ENCODE measurements at regions not wholly inside any gene's neighbourhood (a gene's known extent, or its start where the extent isn't known, plus 50 kb on each side); places are given as distances from the start of the nearest gene placed in this dataset.

GRCh38 chr13:40498461-40498860 lies 168.0 kb downstream of the FOXO1 start:
- no peak for DNase-seq (ENCODE audit: low read depth in 2 of 2)

DNA sequence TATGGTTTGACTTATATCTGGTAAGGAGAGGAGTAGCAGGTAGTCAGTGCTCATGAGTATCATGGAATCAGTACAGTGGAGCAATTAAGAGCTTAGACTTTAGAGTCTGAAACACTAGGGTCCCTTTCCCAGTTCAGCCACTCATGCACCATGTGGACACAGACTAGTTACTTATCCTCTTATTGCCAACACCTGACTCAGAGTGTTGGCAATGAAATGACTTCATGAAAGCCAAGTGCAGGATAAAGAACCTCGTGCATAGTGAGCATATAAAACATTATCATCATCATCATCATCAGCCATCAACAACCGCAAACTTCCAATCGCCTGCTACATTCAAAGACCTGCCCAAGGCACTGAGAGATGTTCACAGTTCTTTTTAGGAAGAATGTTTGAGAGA lies 164.2 kb downstream of the FOXO1 start:
- DNase-seq (ENCODE audit: low read depth in 2 of 2) = no peak

DNA sequence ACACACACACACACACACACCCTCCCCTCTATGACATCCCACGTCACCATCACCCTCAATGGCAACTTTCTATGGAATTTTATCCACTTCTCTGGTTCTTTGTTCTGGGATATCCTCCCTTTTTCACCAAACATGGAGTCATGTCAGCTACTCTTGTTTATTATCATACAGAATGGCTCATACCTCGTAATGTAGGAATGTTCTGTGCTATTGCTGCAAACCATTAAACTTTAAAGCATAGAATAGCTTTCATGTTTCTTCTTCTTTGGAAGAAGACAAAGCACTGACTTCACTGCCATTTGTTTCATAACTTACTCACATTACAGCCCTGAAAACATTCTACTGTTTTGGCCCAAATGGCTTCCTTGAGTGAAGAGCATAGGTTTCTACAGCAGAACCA lies 163.4 kb downstream of the FOXO1 start:
- DNase-seq (ENCODE audit: low read depth in 2 of 2) = no peak

- no peak for DNase-seq (ENCODE audit: low read depth in 2 of 2)
These were observed 162.4 kb downstream of the FOXO1 start for GRCh38 chr13:40503966-40504591.

DNA sequence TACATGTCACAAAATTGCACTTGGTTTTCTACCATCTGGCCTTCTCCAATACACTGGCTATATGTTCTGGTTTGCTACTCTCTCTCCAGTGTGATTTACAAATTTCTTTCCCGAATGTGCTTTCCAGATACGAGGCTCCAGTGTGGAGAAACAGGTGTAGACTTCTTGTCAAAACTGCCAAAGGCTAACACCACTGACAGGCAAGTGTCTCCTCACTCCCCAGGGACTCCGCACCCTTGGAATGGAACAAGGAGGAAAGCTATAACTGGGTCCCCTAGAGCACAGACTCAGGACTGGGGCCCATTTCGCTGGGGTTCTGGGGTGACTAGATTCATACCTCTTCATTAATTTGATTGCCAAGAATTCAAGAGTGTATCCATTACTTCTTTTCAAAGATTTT lies 161.8 kb downstream of the FOXO1 start:
- DNase-seq (ENCODE audit: low read depth in 2 of 2) = no peak

- no peak for DNase-seq (ENCODE audit: low read depth in 2 of 2)
These were observed 161.2 kb downstream of the FOXO1 start for GRCh38 chr13:40505196-40505595.

Data from stimulated activated CD8-positive, alpha-beta memory T cell treated with anti-CD3 and anti-CD28 coated beads, Interleukin-7, amount 100 ng/mL, for 4 hours (primary cell).